ENCODE measurements at regions not wholly inside any gene's neighbourhood (a gene's known extent, or its start where the extent isn't known, plus 50 kb on each side); places are given as distances from the start of the nearest gene placed in this dataset.

DNA sequence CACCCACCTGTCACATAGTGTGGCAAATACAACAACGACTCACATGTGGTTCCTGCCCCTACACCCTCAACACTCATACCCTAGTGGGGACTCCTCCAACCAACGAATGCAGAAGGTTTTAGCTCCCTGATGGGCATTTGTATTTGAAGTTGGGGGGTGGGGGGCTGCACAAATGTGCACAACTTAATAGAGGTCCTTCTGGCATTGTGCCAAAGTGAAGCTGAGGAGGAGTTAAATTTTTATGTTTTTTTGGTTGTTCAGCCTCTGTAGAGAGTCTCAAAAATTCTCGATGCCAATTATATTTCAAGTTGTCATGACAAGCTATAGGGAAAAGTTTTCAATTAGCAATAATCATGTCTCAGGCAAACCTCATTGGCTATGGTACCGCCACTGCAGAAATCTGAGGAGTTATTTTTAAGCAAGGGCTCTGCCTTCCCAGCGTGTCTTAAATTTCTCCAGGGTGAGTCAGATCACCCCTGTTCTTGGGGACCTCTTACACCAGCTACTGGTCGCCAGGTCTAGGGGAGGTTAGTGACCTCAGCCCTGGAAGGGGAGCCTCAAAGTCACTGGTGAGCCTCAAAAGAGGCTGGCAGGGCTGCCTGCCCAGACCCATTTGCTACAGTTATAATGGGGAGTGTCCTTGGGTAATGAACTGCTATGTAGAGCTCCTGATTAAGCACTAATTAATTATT is 102.7 kb upstream of the TAF1B start:
- Histone ChIP-seq H3K4me1 (ENCODE audit: insufficient read depth, low read length) (no peaks in the 10 kb centered on the region), H2AFZ (ENCODE audit: low read length) (no peak overlapping the region), H3K4me3 (ENCODE audit: low read length) (no peak overlapping the region), H3F3A (ENCODE audit: low read length, unreplicated experiment) (no peaks in the 10 kb centered on the region), H3K27me3 (ENCODE audit: low read length) (no peaks in the 10 kb centered on the region), H4K20me1 (ENCODE audit: low read length) (no peaks in the 10 kb centered on the region), H3K4me2 (ENCODE audit: low read length) (no peak overlapping the region), H3K9ac (ENCODE audit: low read length) (no peak overlapping the region), H3K36me3 (ENCODE audit: low read depth, low read length) (no peaks in the 10 kb centered on the region), H3K9me2 (replicated peaks; ENCODE audit: low read length) (no peaks in the 10 kb centered on the region), H3K27ac (ENCODE audit: low read length) (no peak overlapping the region), H3K79me2 (ENCODE audit: low read length) (no peaks in the 10 kb centered on the region), H3K9me3 (ENCODE audit: low read length) (no peaks in the 10 kb centered on the region)
- DNase-seq (no peak), ATAC-seq (no peak)
- POLR2A ChIA-PET (ENCODE audit: unreplicated experiment), result no interaction called here
- TF ChIP-seq EZH2phosphoT487 (IDR thresholded peaks at IDR 0.05; ENCODE audit: borderline replicate concordance, low read length) (no peak), EZH2 (IDR thresholded peaks at IDR 0.05; ENCODE audit: low read length, unreplicated experiment) (no peak)
- TF ChIP-seq, protein P1, sequence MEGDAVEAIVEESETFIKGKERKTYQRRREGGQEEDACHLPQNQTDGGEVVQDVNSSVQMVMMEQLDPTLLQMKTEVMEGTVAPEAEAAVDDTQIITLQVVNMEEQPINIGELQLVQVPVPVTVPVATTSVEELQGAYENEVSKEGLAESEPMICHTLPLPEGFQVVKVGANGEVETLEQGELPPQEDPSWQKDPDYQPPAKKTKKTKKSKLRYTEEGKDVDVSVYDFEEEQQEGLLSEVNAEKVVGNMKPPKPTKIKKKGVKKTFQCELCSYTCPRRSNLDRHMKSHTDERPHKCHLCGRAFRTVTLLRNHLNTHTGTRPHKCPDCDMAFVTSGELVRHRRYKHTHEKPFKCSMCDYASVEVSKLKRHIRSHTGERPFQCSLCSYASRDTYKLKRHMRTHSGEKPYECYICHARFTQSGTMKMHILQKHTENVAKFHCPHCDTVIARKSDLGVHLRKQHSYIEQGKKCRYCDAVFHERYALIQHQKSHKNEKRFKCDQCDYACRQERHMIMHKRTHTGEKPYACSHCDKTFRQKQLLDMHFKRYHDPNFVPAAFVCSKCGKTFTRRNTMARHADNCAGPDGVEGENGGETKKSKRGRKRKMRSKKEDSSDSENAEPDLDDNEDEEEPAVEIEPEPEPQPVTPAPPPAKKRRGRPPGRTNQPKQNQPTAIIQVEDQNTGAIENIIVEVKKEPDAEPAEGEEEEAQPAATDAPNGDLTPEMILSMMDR (conservative IDR thresholded peaks at IDR 0.05; ENCODE audit: low read depth, low read length), result no peak
- no TSS peak for BruUV-seq (replicated peaks)
- intact Hi-C loops (cut with micrococcal nuclease), result no loop called here
- CTCF ChIA-PET, result no interaction called here

GRCh38 chr2:9741110-9741509 is 102.2 kb upstream of the TAF1B start:
- CTCF ChIA-PET, result no interaction called here

DNA sequence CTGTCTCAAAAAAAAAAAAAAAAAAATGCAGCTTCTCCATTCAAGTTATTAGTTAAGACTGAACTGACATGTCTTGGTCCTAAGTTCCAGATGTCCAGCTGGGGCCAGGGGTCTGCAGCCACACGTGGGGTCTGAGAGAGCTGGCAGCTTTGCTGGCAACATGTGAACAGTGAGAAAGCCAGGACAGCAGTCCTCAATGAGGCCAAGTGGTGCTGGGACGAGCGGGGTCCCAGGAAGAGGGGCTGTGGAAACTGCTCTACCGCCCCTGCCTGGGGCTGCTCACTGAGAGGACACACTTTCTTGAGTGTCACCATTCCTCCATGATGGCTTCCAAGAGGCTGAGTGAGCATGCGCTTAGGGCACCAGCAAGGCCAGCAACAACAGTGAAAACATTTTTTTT is 100.7 kb upstream of the TAF1B start:
- Histone ChIP-seq H3K9ac (ENCODE audit: low read length) (no peak overlapping the region), H3K9me2 (replicated peaks; ENCODE audit: low read length) (no peaks in the 10 kb centered on the region), H3K27me3 (ENCODE audit: low read length) (no peaks in the 10 kb centered on the region), H3F3A (ENCODE audit: low read length, unreplicated experiment) (no peaks in the 10 kb centered on the region), H3K4me1 (ENCODE audit: insufficient read depth, low read length) (no peaks in the 10 kb centered on the region), H3K36me3 (ENCODE audit: low read depth, low read length) (no peaks in the 10 kb centered on the region), H2AFZ (ENCODE audit: low read length) (no peak overlapping the region), H3K4me2 (ENCODE audit: low read length) (no peak overlapping the region), H3K27ac (ENCODE audit: low read length) (no peak overlapping the region), H3K4me3 (ENCODE audit: low read length) (no peak overlapping the region), H3K9me3 (ENCODE audit: low read length) (no peaks in the 10 kb centered on the region), H4K20me1 (ENCODE audit: low read length) (no peaks in the 10 kb centered on the region), H3K79me2 (ENCODE audit: low read length) (no peaks in the 10 kb centered on the region)
- ChIA-PET POLR2A (ENCODE audit: unreplicated experiment) (no interaction called here), CTCF (no interaction called here)
- intact Hi-C loops (cut with micrococcal nuclease), result no loop called here
- DNase-seq (no peak), ATAC-seq (no peak)
- TF ChIP-seq EZH2 (IDR thresholded peaks at IDR 0.05; ENCODE audit: low read length, unreplicated experiment) (no peak), EZH2phosphoT487 (IDR thresholded peaks at IDR 0.05; ENCODE audit: borderline replicate concordance, low read length) (no peak)
- TF ChIP-seq, protein P1 (conservative IDR thresholded peaks at IDR 0.05; ENCODE audit: low read depth, low read length), result no peak
- BruUV-seq (replicated peaks), result no TSS peak

More at GRCh38 chr2:9741110-9741509, 102.2 kb upstream of the TAF1B start:
- Histone ChIP-seq H2AFZ (ENCODE audit: low read length) (no peak overlapping the region), H3K4me3 (ENCODE audit: low read length) (no peak overlapping the region), H4K20me1 (ENCODE audit: low read length) (no peaks in the 10 kb centered on the region), H3K9me2 (replicated peaks; ENCODE audit: low read length) (no peaks in the 10 kb centered on the region), H3K4me2 (ENCODE audit: low read length) (no peak overlapping the region), H3K79me2 (ENCODE audit: low read length) (no peaks in the 10 kb centered on the region), H3K36me3 (ENCODE audit: low read depth, low read length) (no peaks in the 10 kb centered on the region), H3K27me3 (ENCODE audit: low read length) (no peaks in the 10 kb centered on the region), H3F3A (ENCODE audit: low read length, unreplicated experiment) (no peaks in the 10 kb centered on the region), H3K4me1 (ENCODE audit: insufficient read depth, low read length) (no peaks in the 10 kb centered on the region), H3K9ac (ENCODE audit: low read length) (no peak overlapping the region), H3K27ac (ENCODE audit: low read length) (no peak overlapping the region), H3K9me3 (ENCODE audit: low read length) (no peaks in the 10 kb centered on the region)
- DNase-seq, result no peak
- POLR2A ChIA-PET (ENCODE audit: unreplicated experiment), result no interaction called here
- TF ChIP-seq, protein P1 (conservative IDR thresholded peaks at IDR 0.05; ENCODE audit: low read depth, low read length), result no peak
- TF ChIP-seq EZH2 (IDR thresholded peaks at IDR 0.05; ENCODE audit: low read length, unreplicated experiment) (no peak), EZH2phosphoT487 (IDR thresholded peaks at IDR 0.05; ENCODE audit: borderline replicate concordance, low read length) (no peak)
- no TSS peak for BruUV-seq (replicated peaks)
- intact Hi-C loops (cut with micrococcal nuclease), result no loop called here
- no peak for ATAC-seq
